ENCODE measurements at regions not wholly inside any gene's neighbourhood (a gene's known extent, or its start where the extent isn't known, plus 50 kb on each side); places are given as distances from the start of the nearest gene placed in this dataset.
A peak's percentile ranks its signal among the peaks of the same experiment; 100 is the strongest.
"Not testable (repeated sequence)": the region's sequence is repeated elsewhere in the genome, so short reads cannot be mapped to it uniquely, and the experiment has no call there.

DNA sequence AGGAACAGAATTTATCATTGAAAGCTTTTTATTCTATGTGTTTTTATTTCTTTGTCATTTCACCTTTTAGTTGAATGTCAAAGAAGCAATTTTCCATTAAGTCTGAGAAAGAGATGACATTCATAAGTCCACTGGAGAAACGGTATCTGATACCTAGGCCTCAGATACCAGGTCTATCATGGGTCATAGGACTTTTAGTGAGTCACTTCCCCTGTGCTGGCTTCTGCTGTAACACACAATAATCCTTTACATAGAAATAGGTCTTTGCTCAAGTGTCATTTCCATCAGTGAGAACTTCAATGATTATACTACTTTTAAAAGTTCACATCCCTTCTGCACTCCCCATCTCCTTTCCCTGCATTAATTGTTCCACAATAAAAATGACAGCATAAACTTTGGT lies 125.5 kb upstream of the ARMCX2 start:
- no peak for DNase-seq (ENCODE audit: low spot score, unreplicated experiment)
- Mint-ChIP-seq H3K4me3 (ENCODE audit: low read depth) (no peak overlapping the region), H3K4me1 (ENCODE audit: low read depth) (no peaks in the 10 kb centered on the region), H3K9me3 (ENCODE audit: low read depth) (peaks cover 25% of the 10 kb centered on the region), H3K27me3 (no peaks in the 10 kb centered on the region), H3K27ac (no peak overlapping the region), H3K36me3 (ENCODE audit: insufficient read depth) (no peaks in the 10 kb centered on the region)
- no peak for TF ChIP-seq CTCF (IDR thresholded peaks at IDR 0.05; ENCODE audit: unreplicated experiment)

DNA sequence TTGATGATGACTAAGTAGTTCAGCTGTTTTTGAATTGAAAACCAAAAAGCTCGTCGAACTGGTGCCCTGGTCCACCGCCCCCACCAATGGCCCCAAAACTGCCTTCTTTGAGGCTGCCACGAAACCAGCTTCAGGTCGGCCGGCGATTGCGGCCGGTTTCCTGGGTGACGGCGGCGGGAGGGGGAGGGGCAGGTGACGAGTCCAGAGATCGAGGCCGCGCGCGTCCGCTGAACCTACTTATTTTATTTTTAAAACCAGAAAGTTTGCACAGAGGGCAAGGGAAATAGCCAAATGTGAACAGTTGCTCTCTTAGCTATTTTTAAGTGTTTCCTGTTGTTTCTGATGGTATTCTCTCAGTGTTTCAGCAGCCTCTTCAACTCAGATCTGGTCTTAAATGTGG lies 120.8 kb upstream of the ARMCX2 start:
- peaks cover 17% of the 10 kb centered on the region for H3K9me3 Mint-ChIP-seq (ENCODE audit: low read depth)
- H3K36me3 Mint-ChIP-seq (ENCODE audit: insufficient read depth); H3K27ac Mint-ChIP-seq: not testable (repeated sequence)

DNA sequence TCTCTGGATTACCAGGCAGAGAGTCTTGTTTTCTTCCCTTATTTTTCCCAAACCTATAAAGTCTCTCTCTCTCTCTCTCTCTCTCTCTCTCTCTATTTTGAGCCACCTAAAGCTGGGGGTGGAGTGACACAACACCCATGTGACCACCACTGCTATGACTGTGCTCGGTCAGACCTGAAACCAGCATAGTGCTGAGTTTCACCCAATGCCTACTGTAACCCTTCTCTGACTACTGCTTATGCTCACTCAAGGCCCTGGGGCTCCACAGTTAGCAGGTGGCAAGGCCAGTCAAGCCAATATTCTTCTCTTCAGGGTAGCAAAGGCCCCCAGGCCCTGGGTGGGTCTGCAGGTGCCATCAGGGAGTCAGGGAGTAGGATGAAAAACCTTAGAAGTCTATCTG lies 114.7 kb upstream of the ARMCX2 start:
- Mint-ChIP-seq H3K27me3 (no peaks in the 10 kb centered on the region), H3K27ac (no peak overlapping the region), H3K4me1 (ENCODE audit: low read depth) (no peaks in the 10 kb centered on the region), H3K36me3 (ENCODE audit: insufficient read depth) (no peaks in the 10 kb centered on the region), H3K9me3 (ENCODE audit: low read depth) (peaks cover 11% of the 10 kb centered on the region), H3K4me3 (ENCODE audit: low read depth) (no peak overlapping the region)
- DNase-seq (ENCODE audit: low spot score, unreplicated experiment), result no peak
- no peak for TF ChIP-seq CTCF (IDR thresholded peaks at IDR 0.05; ENCODE audit: unreplicated experiment)

More for the DNA sequence above, 120.8 kb upstream of the ARMCX2 start:
- not testable (repeated sequence) for DNase-seq (ENCODE audit: low spot score, unreplicated experiment); H3K4me1 Mint-ChIP-seq (ENCODE audit: low read depth); H3K4me3 Mint-ChIP-seq (ENCODE audit: low read depth); H3K27me3 Mint-ChIP-seq

DNA sequence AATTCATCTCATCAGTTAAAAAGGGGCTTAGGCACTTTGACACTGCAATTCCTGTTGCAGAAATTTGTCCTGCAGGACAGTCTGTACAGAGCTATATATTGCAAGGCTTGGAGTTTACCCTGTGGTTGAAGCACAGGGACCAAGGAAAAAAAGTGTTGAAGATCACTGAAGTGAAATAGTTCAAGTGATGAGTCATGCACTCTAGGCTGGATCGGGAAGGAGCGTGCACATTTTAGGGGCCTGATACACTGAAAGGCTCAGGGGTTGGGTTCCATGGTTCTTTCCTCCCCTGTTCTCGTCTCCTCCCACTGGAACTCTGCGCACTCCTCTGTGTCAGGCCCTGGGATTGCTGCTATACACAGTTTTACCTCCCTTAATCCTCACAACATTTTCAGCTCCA lies 104.9 kb upstream of the ARMCX2 start:
- Mint-ChIP-seq H3K4me3 (ENCODE audit: low read depth) (no peak overlapping the region), H3K4me1 (ENCODE audit: low read depth) (no peaks in the 10 kb centered on the region), H3K9me3 (ENCODE audit: low read depth) (peaks cover 17% of the 10 kb centered on the region), H3K27me3 (no peaks in the 10 kb centered on the region), H3K27ac (no peak overlapping the region), H3K36me3 (ENCODE audit: insufficient read depth) (no peaks in the 10 kb centered on the region)
- TF ChIP-seq CTCF (IDR thresholded peaks at IDR 0.05; ENCODE audit: unreplicated experiment), result no peak
- DNase-seq (ENCODE audit: low spot score, unreplicated experiment), result no peak

- Mint-ChIP-seq H3K27me3 (no peaks in the 10 kb centered on the region), H3K4me3 (ENCODE audit: low read depth) (no peak overlapping the region), H3K4me1 (ENCODE audit: low read depth) (no peaks in the 10 kb centered on the region), H3K9me3 (ENCODE audit: low read depth) (peaks cover 9% of the 10 kb centered on the region), H3K27ac (no peak overlapping the region), H3K36me3 (ENCODE audit: insufficient read depth) (no peaks in the 10 kb centered on the region)
- TF ChIP-seq CTCF (IDR thresholded peaks at IDR 0.05; ENCODE audit: unreplicated experiment), result peak; percentile 46
- no peak for DNase-seq (ENCODE audit: low spot score, unreplicated experiment)
Measured at GRCh38 chrX:101759000-101759399, 99.3 kb upstream of the ARMCX2 start.

DNA sequence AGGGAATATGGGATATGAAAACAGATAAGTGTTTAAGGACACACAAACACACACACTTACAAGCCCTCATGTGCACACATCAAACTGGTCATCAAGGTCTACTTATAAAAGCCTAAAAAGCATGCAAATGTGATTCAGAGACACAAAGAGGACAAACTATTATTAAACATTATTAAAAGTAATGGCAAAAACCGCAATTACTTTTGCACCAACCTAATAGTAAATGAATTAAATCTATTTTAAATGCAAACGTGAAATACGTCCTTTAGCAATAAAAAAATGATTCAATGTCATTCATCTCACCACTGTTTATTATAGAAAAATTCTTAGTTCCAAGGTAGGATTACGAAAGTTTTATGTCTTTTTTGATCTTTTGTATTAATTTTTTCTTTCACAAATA lies 91.1 kb upstream of the ARMCX2 start:
- no peak for TF ChIP-seq CTCF (IDR thresholded peaks at IDR 0.05; ENCODE audit: unreplicated experiment)

More for the DNA sequence above, 91.1 kb upstream of the ARMCX2 start:
- Mint-ChIP-seq H3K4me1 (ENCODE audit: low read depth) (no peaks in the 10 kb centered on the region), H3K9me3 (ENCODE audit: low read depth) (peaks cover 16% of the 10 kb centered on the region), H3K4me3 (ENCODE audit: low read depth) (no peak overlapping the region), H3K27me3 (no peaks in the 10 kb centered on the region), H3K36me3 (ENCODE audit: insufficient read depth) (no peaks in the 10 kb centered on the region), H3K27ac (no peak overlapping the region)
- DNase-seq (ENCODE audit: low spot score, unreplicated experiment), result no peak

Data from progenitor cell of endocrine pancreas (in vitro differentiated cells).